ENCODE measurements at regions not wholly inside any gene's neighbourhood (a gene's known extent, or its start where the extent isn't known, plus 50 kb on each side); places are given as distances from the start of the nearest gene placed in this dataset.

GRCh38 chr2:191618046-191618780 is 59.7 kb upstream of the NABP1 start:
- DNase-seq (ENCODE audit: low read depth): no peak
- H3K4me3 ChIP-seq (ENCODE audit: control insufficient read depth, low read depth, low read length): no peak overlapping the region
- no peak for TF ChIP-seq CTCF (conservative IDR thresholded peaks at IDR 0.05; ENCODE audit: control insufficient read depth, insufficient read depth, low read depth, low read length)

- TF ChIP-seq CTCF (conservative IDR thresholded peaks at IDR 0.05; ENCODE audit: control insufficient read depth, insufficient read depth, low read depth, low read length): no peak
- no peak overlapping the region for H3K4me3 ChIP-seq (ENCODE audit: control insufficient read depth, low read depth, low read length)
- DNase-seq (ENCODE audit: low read depth): no peak
Observed at GRCh38 chr2:191618786-191619185, 59.1 kb upstream of the NABP1 start.

DNA sequence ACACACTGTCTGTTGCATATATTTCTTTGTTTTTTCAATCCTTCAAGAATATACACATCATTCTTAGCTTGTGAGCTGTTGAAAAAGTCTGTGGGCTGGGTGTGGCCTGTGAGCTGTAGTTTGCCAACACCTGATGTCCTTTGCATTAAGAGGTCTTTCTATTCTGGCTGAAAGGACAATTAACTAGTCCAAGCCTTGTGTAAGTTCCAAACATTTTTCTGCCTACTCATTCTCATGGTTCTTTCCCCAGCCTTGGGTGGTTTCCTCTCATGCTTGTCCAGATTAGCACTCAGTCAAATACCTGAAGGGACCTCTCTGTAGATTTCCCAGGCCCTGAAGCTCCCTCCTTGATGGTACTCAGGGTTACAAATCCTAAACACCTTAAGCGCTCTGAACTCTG is 57.8 kb upstream of the NABP1 start:
- no peak for TF ChIP-seq CTCF (conservative IDR thresholded peaks at IDR 0.05; ENCODE audit: control insufficient read depth, insufficient read depth, low read depth, low read length)
- DNase-seq (ENCODE audit: low read depth): no peak
- H3K4me3 ChIP-seq (ENCODE audit: control insufficient read depth, low read depth, low read length): no peak overlapping the region

GRCh38 chr2:191622374-191623320 is 55.3 kb upstream of the NABP1 start:
- H3K4me3 ChIP-seq (ENCODE audit: control insufficient read depth, low read depth, low read length): no peak overlapping the region
- no peak for TF ChIP-seq CTCF (conservative IDR thresholded peaks at IDR 0.05; ENCODE audit: control insufficient read depth, insufficient read depth, low read depth, low read length)
- DNase-seq (ENCODE audit: low read depth): no peak

DNA sequence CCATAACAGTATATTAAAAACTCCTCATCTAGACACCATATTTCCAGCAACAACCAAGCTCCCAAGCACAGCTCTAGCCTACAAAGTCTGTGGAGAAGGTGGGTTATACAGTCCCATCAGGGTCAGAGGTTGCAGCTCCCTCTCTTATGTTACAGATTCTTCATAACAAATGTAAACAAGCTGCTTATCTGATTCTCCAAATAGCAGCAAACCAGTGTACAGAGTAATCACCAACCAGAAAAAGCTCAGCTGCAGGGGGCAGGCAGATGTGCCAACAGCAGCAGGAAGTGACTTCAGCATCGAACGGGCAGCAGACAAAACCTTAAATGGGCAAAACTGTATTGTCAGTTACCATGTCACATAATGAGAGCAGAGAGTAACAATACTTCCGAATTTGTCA is 52.9 kb upstream of the NABP1 start:
- TF ChIP-seq CTCF (conservative IDR thresholded peaks at IDR 0.05; ENCODE audit: control insufficient read depth, insufficient read depth, low read depth, low read length): no peak
- H3K4me3 ChIP-seq (ENCODE audit: control insufficient read depth, low read depth, low read length): no peak overlapping the region
- DNase-seq (ENCODE audit: low read depth): no peak

DNA sequence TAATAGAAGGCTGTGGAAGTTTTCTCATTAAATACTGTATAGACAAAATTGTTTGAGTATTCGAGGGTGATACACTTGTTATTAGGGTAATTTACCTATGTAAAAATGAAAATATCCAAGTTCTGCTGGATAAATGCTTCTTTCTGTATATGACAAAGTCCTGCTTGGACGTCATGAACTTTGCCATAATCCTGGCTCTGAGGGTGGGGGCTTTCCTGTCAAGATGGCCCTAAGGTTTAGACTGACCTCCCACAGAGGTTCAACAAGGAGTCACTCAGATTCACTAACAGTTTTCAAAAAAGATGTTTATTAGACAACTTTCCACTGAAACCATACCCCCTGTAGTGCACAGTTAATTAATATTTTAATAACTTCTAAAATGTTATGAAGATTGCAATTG is 52.5 kb upstream of the NABP1 start:
- no peak for TF ChIP-seq CTCF (conservative IDR thresholded peaks at IDR 0.05; ENCODE audit: control insufficient read depth, insufficient read depth, low read depth, low read length)
- no peak for DNase-seq (ENCODE audit: low read depth)
- H3K4me3 ChIP-seq (ENCODE audit: control insufficient read depth, low read depth, low read length): no peak overlapping the region
